HG03442 (cell line): ENCODE measurements at regions not wholly inside any gene's neighbourhood (a gene's known extent, or its start where the extent isn't known, plus 50 kb on each side); places are given as distances from the start of the nearest gene placed in this dataset.
"Not testable (repeated sequence)": the region's sequence is repeated elsewhere in the genome, so short reads cannot be mapped to it uniquely, and the experiment has no call there.

Experiments used
- ATAC-seq: cut with Tn5 transposase; IDR thresholded peaks from one replicate; pipeline ENCODE4 v1.9.1; 2021; ENCODE audit warnings: mild to moderate bottlenecking, moderate library complexity; ENCODE audit not compliant: unreplicated experiment

- ATAC-seq, result no peak
These were observed 160.1 kb downstream of the SUDS3 start for GRCh38 chr12:118536306-118536906.

- no peak for ATAC-seq
These were observed 161.1 kb downstream of the SUDS3 start for GRCh38 chr12:118537481-118537917.

GRCh38 chr12:118541071-118541470 is 164.7 kb downstream of the SUDS3 start:
- ATAC-seq, result no peak

- no peak for ATAC-seq
These were observed 165.6 kb downstream of the SUDS3 start for GRCh38 chr12:118541934-118542333.

GRCh38 chr12:118543651-118544050 is 167.3 kb downstream of the SUDS3 start:
- ATAC-seq, result no peak

GRCh38 chr12:118544569-118544968 is 168.2 kb downstream of the SUDS3 start:
- ATAC-seq, result no peak

GRCh38 chr12:118547606-118548005 is 171.3 kb downstream of the SUDS3 start:
- ATAC-seq, result not testable (repeated sequence)

- no peak for ATAC-seq
These were observed 172.6 kb downstream of the SUDS3 start for GRCh38 chr12:118548887-118549509.

GRCh38 chr12:118549510-118549980 is 173.2 kb downstream of the SUDS3 start:
- ATAC-seq, result no peak

GRCh38 chr12:118553856-118554504 is 177.6 kb downstream of the SUDS3 start:
- no peak for ATAC-seq

- ATAC-seq, result no peak
These were observed 182.6 kb downstream of the SUDS3 start for GRCh38 chr12:118558941-118559340.

- no peak for ATAC-seq
These were observed 184.4 kb downstream of the SUDS3 start for GRCh38 chr12:118560733-118561132.

- ATAC-seq, result no peak
These were observed 195.4 kb downstream of the SUDS3 start for GRCh38 chr12:118571730-118572129.

GRCh38 chr12:118574288-118574687 is 197.9 kb downstream of the SUDS3 start:
- no peak for ATAC-seq

GRCh38 chr12:118575730-118576129 is 199.4 kb downstream of the SUDS3 start:
- no peak for ATAC-seq

GRCh38 chr12:118581371-118581770 is 205.0 kb downstream of the SUDS3 start:
- no peak for ATAC-seq

GRCh38 chr12:118582863-118583262 is 206.5 kb downstream of the SUDS3 start:
- no peak for ATAC-seq

GRCh38 chr12:118586433-118586832 is 210.1 kb downstream of the SUDS3 start:
- ATAC-seq, result no peak

GRCh38 chr12:118589162-118589561 is 212.8 kb downstream of the SUDS3 start:
- ATAC-seq, result no peak

GRCh38 chr12:118590406-118591150 is 214.2 kb downstream of the SUDS3 start:
- ATAC-seq, result no peak

- no peak for ATAC-seq
These were observed 227.4 kb downstream of the SUDS3 start for GRCh38 chr12:118603610-118604361.
